GM23338 (cell line): ENCODE measurements at regions not wholly inside any gene's neighbourhood (a gene's known extent, or its start where the extent isn't known, plus 50 kb on each side); places are given as distances from the start of the nearest gene placed in this dataset.

Experiments
- ATAC-seq: fragments of 200-7000 bp; cut with Tn5 transposase; 3 replicates; pipeline ENCODE4 v1.9.1; 2020
- DNase-seq: peaks from one replicate; pipeline ENCODE4 v3.0.0-alpha.2; 2015; ENCODE audit warnings: low spot score
- H2AFZ ChIP-seq: fragments of 200-600 bp; sonication (generic); 2 replicates; pipeline ENCODE4 v1.8.0; 2016; ENCODE audit warnings: antibody characterized with exemption, mild to moderate bottlenecking, moderate library complexity
- H3F3A ChIP-seq: fragments of 200-600 bp; sonication (generic); replicated peaks from 2 replicates; pipeline ENCODE4 v1.8.0; 2017; ENCODE audit warnings: antibody characterized with exemption, mixed run types, low read depth
- H3K27ac ChIP-seq: fragments of 200-600 bp; sonication (generic); 2 replicates; pipeline ENCODE4 v1.6.1; 2016; ENCODE audit warnings: low read depth
- H3K27me3 ChIP-seq: fragments of 200-600 bp; sonication (generic); 2 replicates; pipeline ENCODE4 v1.8.0; 2016; ENCODE audit warnings: mild to moderate bottlenecking, mixed run types, moderate library complexity; ENCODE audit not compliant: insufficient read depth
- H3K36me3 ChIP-seq: fragments of 200-600 bp; sonication (generic); 2 replicates; pipeline ENCODE4 v1.8.0; 2016; ENCODE audit warnings: mild to moderate bottlenecking; ENCODE audit not compliant: insufficient read depth
- H3K4me1 ChIP-seq: fragments of 200-600 bp; sonication (generic); 2 replicates; pipeline ENCODE4 v1.8.0; 2016; ENCODE audit warnings: mild to moderate bottlenecking, moderate library complexity; ENCODE audit not compliant: insufficient read depth
- H3K4me2 ChIP-seq: fragments of 200-600 bp; sonication (generic); 2 replicates; pipeline ENCODE4 v1.7.1; 2017; ENCODE audit warnings: mixed run types
- H3K4me3 ChIP-seq: fragments of 200-600 bp; sonication (generic); 2 replicates; pipeline ENCODE4 v1.6.1; 2016; ENCODE audit warnings: mixed run types
- H3K79me2 ChIP-seq: fragments of 200-600 bp; sonication (generic); replicated peaks from 2 replicates; pipeline ENCODE4 v1.8.0; 2017; ENCODE audit warnings: mild to moderate bottlenecking; ENCODE audit not compliant: insufficient read depth
- H3K9me2 ChIP-seq: fragments of 200-600 bp; sonication (generic); 2 replicates; pipeline ENCODE4 v1.8.0; 2017; ENCODE audit not compliant: insufficient read depth
- H4K20me1 ChIP-seq: fragments of 200-600 bp; sonication (generic); replicated peaks from 2 replicates; pipeline ENCODE4 v1.8.0; 2017; ENCODE audit warnings: mild to moderate bottlenecking; ENCODE audit not compliant: insufficient read depth
- H3K27ac Mint-ChIP-seq: 2 replicates; pipeline ENCODE4 v1.8.0; 2020; ENCODE audit warnings: inconsistent platforms, mild to moderate bottlenecking, moderate library complexity, mixed read lengths
- H3K27me3 Mint-ChIP-seq: 3 replicates; pipeline ENCODE4 v1.8.0; 2022; ENCODE audit warnings: low read depth, mild to moderate bottlenecking, moderate library complexity, mixed read lengths, inconsistent platforms; ENCODE audit not compliant: insufficient read depth, poor library complexity
- H3K36me3 Mint-ChIP-seq: 3 replicates; pipeline ENCODE4 v1.8.0; 2021; ENCODE audit warnings: low read depth, mild to moderate bottlenecking, inconsistent platforms, moderate library complexity, mixed read lengths
- H3K4me1 Mint-ChIP-seq: 3 replicates; pipeline ENCODE4 v1.8.0; 2020; ENCODE audit warnings: mild to moderate bottlenecking, inconsistent platforms, mixed read lengths
- H3K4me3 Mint-ChIP-seq: 3 replicates; pipeline ENCODE4 v1.8.0; 2021; ENCODE audit warnings: moderate library complexity, mild to moderate bottlenecking, inconsistent platforms, mixed read lengths
- H3K9me3 Mint-ChIP-seq: 3 replicates; pipeline ENCODE4 v1.8.0; 2020; ENCODE audit warnings: moderate library complexity, mild to moderate bottlenecking, inconsistent platforms, mixed read lengths
- CREB1 ChIP-seq: fragments of 250-450 bp; sonication (Bioruptor Pico); IDR thresholded peaks from 2 replicates; pipeline ENCODE4 v1.5.0; 2020; ENCODE audit warnings: low read depth, mild to moderate bottlenecking, moderate library complexity
- EZH2 ChIP-seq: fragments of 200-600 bp; sonication (generic); IDR thresholded peaks from one replicate; pipeline ENCODE4 v1.8.0; 2017; ENCODE audit warnings: antibody characterized with exemption, mild to moderate bottlenecking, low read depth; ENCODE audit not compliant: unreplicated experiment
- EZH2phosphoT487 ChIP-seq: fragments of 200-600 bp; sonication (generic); IDR thresholded peaks from one replicate; pipeline ENCODE4 v1.8.1; 2018; ENCODE audit warnings: antibody characterized with exemption; ENCODE audit not compliant: unreplicated experiment
- JUNB ChIP-seq: IDR thresholded peaks from one replicate; pipeline ENCODE4 v1.6.1; 2016; ENCODE audit warnings: antibody characterized with exemption; ENCODE audit not compliant: unreplicated experiment
- NANOG ChIP-seq: IDR thresholded peaks from 2 replicates; pipeline ENCODE4 v1.6.1; 2016; ENCODE audit warnings: antibody characterized with exemption, borderline replicate concordance
- POLR2AphosphoS5 ChIP-seq: IDR thresholded peaks from 2 replicates; pipeline ENCODE4 v1.6.1; 2016; ENCODE audit warnings: antibody characterized with exemption, low read depth
- STAT1 ChIP-seq: IDR thresholded peaks from one replicate; pipeline ENCODE4 v1.6.1; 2016; ENCODE audit warnings: antibody characterized with exemption; ENCODE audit not compliant: unreplicated experiment
- ZNF114 ChIP-seq: fragments of 250-450 bp; sonication (Bioruptor Pico); IDR thresholded peaks from 2 replicates; pipeline ENCODE4 v1.5.0; 2020; ENCODE audit warnings: mild to moderate bottlenecking, moderate library complexity
- ZNF331 ChIP-seq: fragments of 250-450 bp; sonication (Bioruptor Pico); IDR thresholded peaks from 2 replicates; pipeline ENCODE4 v1.5.0; 2020; ENCODE audit warnings: low read depth, mild to moderate bottlenecking, moderate library complexity
- TF ChIP-seq, protein P1 (sequence below): IDR thresholded peaks from one replicate; pipeline ENCODE4 v1.6.1; 2018; ENCODE audit warnings: antibody characterized with exemption; ENCODE audit not compliant: unreplicated experiment
- TF ChIP-seq, protein P2 (sequence below): fragments of 250-450 bp; sonication (Bioruptor Pico); IDR thresholded peaks from 2 replicates; pipeline ENCODE4 v1.5.0; 2020; ENCODE audit warnings: mild to moderate bottlenecking, moderate library complexity
- TF ChIP-seq, protein P3 (sequence below), 2 experiments: fragments of 200-600 bp in 1 of 2; sonication (generic) in 1 of 2; conservative IDR thresholded peaks; 2 replicates each; pipeline versions ENCODE4 v1.5.1 to v1.6.1; 2016 to 2017; ENCODE audit warnings: antibody characterized with exemption in 2 of 2, low read depth in 2 of 2, mild to moderate bottlenecking in 2 of 2, moderate library complexity in 1 of 2
- TF ChIP-seq, protein P4 (sequence below): IDR thresholded peaks from 2 replicates; pipeline ENCODE4 v1.6.1; 2016; ENCODE audit warnings: antibody characterized with exemption

DNA sequence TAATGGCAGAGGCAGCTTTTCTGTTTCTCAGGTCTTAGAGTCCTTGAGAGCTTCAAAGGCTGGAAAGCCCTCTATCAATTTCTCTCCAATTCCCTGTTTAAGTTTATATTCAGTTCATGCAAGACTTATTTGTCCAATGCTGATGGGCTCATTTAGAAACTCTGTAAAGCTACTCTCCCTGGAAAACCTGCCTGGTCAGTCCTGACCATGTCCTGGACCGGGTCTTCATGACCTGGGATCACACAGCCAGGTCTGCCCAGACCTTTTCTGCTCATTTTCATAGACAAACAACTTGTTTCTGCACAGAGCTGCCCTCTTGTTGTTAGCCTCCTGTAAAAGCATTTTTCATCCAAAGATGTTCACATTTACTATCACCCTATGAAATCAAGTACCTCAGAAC lies 85.4 kb upstream of the TBCA start:
- ATAC-seq (no peak), DNase-seq (no peak)
- Histone ChIP-seq H3F3A (no peaks in the 10 kb centered on the region), H3K27me3 (peaks cover 45% of the 10 kb centered on the region), H2AFZ (no peak overlapping the region), H3K27ac (no peak overlapping the region), H3K79me2 (no peaks in the 10 kb centered on the region), H3K36me3 (no peaks in the 10 kb centered on the region), H3K4me1 (no peaks in the 10 kb centered on the region), H3K4me2 (no peak overlapping the region), H3K4me3 (no peak overlapping the region), H3K9me2 (0 out of 2 replicates have a peak, but pooled peaks cover 3% of the 10 kb centered on the region), H4K20me1 (no peaks in the 10 kb centered on the region)
- H3K9me3 Mint-ChIP-seq, result no peaks in the 10 kb centered on the region
- peaks cover 7% of the 10 kb centered on the region for H3K27me3 Mint-ChIP-seq
- H3K4me3 Mint-ChIP-seq, result no peak overlapping the region
- H3K36me3 Mint-ChIP-seq, result no peaks in the 10 kb centered on the region
- peaks cover 3% of the 10 kb centered on the region; the same call in 2 of the 3 replicates for H3K4me1 Mint-ChIP-seq
- H3K27ac Mint-ChIP-seq, result no peak overlapping the region
- TF ChIP-seq, protein P1, sequence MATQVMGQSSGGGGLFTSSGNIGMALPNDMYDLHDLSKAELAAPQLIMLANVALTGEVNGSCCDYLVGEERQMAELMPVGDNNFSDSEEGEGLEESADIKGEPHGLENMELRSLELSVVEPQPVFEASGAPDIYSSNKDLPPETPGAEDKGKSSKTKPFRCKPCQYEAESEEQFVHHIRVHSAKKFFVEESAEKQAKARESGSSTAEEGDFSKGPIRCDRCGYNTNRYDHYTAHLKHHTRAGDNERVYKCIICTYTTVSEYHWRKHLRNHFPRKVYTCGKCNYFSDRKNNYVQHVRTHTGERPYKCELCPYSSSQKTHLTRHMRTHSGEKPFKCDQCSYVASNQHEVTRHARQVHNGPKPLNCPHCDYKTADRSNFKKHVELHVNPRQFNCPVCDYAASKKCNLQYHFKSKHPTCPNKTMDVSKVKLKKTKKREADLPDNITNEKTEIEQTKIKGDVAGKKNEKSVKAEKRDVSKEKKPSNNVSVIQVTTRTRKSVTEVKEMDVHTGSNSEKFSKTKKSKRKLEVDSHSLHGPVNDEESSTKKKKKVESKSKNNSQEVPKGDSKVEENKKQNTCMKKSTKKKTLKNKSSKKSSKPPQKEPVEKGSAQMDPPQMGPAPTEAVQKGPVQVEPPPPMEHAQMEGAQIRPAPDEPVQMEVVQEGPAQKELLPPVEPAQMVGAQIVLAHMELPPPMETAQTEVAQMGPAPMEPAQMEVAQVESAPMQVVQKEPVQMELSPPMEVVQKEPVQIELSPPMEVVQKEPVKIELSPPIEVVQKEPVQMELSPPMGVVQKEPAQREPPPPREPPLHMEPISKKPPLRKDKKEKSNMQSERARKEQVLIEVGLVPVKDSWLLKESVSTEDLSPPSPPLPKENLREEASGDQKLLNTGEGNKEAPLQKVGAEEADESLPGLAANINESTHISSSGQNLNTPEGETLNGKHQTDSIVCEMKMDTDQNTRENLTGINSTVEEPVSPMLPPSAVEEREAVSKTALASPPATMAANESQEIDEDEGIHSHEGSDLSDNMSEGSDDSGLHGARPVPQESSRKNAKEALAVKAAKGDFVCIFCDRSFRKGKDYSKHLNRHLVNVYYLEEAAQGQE, result no peak
- no peak for TF ChIP-seq EZH2phosphoT487
- no peak for TF ChIP-seq NANOG
- no peak for TF ChIP-seq POLR2AphosphoS5
- no peak for TF ChIP-seq CREB1 (CRISPR knock-in tag)
- TF ChIP-seq, protein P2, sequence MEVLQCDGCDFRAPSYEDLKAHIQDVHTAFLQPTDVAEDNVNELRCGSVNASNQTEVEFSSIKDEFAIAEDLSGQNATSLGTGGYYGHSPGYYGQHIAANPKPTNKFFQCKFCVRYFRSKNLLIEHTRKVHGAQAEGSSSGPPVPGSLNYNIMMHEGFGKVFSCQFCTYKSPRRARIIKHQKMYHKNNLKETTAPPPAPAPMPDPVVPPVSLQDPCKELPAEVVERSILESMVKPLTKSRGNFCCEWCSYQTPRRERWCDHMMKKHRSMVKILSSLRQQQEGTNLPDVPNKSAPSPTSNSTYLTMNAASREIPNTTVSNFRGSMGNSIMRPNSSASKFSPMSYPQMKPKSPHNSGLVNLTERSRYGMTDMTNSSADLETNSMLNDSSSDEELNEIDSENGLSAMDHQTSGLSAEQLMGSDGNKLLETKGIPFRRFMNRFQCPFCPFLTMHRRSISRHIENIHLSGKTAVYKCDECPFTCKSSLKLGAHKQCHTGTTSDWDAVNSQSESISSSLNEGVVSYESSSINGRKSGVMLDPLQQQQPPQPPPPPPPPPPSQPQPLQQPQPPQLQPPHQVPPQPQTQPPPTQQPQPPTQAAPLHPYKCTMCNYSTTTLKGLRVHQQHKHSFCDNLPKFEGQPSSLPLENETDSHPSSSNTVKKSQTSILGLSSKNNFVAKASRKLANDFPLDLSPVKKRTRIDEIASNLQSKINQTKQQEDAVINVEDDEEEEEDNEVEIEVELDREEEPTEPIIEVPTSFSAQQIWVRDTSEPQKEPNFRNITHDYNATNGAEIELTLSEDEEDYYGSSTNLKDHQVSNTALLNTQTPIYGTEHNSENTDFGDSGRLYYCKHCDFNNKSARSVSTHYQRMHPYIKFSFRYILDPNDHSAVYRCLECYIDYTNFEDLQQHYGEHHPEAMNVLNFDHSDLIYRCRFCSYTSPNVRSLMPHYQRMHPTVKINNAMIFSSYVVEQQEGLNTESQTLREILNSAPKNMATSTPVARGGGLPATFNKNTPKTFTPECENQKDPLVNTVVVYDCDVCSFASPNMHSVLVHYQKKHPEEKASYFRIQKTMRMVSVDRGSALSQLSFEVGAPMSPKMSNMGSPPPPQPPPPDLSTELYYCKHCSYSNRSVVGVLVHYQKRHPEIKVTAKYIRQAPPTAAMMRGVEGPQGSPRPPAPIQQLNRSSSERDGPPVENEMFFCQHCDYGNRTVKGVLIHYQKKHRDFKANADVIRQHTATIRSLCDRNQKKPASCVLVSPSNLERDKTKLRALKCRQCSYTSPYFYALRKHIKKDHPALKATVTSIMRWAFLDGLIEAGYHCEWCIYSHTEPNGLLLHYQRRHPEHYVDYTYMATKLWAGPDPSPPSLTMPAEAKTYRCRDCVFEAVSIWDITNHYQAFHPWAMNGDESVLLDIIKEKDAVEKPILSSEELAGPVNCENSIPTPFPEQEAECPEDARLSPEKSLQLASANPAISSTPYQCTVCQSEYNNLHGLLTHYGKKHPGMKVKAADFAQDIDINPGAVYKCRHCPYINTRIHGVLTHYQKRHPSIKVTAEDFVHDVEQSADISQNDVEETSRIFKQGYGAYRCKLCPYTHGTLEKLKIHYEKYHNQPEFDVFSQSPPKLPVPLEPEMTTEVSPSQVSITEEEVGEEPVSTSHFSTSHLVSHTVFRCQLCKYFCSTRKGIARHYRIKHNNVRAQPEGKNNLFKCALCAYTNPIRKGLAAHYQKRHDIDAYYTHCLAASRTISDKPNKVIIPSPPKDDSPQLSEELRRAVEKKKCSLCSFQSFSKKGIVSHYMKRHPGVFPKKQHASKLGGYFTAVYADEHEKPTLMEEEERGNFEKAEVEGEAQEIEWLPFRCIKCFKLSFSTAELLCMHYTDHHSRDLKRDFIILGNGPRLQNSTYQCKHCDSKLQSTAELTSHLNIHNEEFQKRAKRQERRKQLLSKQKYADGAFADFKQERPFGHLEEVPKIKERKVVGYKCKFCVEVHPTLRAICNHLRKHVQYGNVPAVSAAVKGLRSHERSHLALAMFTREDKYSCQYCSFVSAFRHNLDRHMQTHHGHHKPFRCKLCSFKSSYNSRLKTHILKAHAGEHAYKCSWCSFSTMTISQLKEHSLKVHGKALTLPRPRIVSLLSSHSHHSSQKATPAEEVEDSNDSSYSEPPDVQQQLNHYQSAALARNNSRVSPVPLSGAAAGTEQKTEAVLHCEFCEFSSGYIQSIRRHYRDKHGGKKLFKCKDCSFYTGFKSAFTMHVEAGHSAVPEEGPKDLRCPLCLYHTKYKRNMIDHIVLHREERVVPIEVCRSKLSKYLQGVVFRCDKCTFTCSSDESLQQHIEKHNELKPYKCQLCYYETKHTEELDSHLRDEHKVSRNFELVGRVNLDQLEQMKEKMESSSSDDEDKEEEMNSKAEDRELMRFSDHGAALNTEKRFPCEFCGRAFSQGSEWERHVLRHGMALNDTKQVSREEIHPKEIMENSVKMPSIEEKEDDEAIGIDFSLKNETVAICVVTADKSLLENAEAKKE, result no peak
- no peak for TF ChIP-seq JUNB
- no peak for TF ChIP-seq ZNF114 (CRISPR knock-in tag)
- TF ChIP-seq, protein P3, sequence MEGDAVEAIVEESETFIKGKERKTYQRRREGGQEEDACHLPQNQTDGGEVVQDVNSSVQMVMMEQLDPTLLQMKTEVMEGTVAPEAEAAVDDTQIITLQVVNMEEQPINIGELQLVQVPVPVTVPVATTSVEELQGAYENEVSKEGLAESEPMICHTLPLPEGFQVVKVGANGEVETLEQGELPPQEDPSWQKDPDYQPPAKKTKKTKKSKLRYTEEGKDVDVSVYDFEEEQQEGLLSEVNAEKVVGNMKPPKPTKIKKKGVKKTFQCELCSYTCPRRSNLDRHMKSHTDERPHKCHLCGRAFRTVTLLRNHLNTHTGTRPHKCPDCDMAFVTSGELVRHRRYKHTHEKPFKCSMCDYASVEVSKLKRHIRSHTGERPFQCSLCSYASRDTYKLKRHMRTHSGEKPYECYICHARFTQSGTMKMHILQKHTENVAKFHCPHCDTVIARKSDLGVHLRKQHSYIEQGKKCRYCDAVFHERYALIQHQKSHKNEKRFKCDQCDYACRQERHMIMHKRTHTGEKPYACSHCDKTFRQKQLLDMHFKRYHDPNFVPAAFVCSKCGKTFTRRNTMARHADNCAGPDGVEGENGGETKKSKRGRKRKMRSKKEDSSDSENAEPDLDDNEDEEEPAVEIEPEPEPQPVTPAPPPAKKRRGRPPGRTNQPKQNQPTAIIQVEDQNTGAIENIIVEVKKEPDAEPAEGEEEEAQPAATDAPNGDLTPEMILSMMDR (conservative IDR thresholded peaks at IDR 0.05; ENCODE audit: low read depth in 2 of 2), result no peak
- no peak for TF ChIP-seq EZH2
- TF ChIP-seq, protein P4, sequence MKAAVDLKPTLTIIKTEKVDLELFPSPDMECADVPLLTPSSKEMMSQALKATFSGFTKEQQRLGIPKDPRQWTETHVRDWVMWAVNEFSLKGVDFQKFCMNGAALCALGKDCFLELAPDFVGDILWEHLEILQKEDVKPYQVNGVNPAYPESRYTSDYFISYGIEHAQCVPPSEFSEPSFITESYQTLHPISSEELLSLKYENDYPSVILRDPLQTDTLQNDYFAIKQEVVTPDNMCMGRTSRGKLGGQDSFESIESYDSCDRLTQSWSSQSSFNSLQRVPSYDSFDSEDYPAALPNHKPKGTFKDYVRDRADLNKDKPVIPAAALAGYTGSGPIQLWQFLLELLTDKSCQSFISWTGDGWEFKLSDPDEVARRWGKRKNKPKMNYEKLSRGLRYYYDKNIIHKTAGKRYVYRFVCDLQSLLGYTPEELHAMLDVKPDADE, result no peak
- no peak for TF ChIP-seq ZNF331 (CRISPR knock-in tag)
- no peak for TF ChIP-seq STAT1
